Panc1 (cell line): ENCODE measurements at regions not wholly inside any gene's neighbourhood (a gene's known extent, or its start where the extent isn't known, plus 50 kb on each side); places are given as distances from the start of the nearest gene placed in this dataset.

ENCODE experiments used
- ATAC-seq: fragments of 200-7000 bp; cut with Tn5 transposase; 2 replicates; pipeline ENCODE4 v1.9.1; 2020; ENCODE audit warnings: mild to moderate bottlenecking, moderate library complexity
- BruUV-seq: library from RNA; stranded (reverse); fragments of 400-500 nt; replicated peaks from 2 replicates; lab custom pipeline; 2021; lab: Mats Ljungman, UMichigan
- CTCF ChIA-PET: fragments of 300-600 bp; sonication (Branson Sonifier 250); formaldehyde crosslinking; loops from one replicate; lab custom pipeline; 2022; ENCODE audit warnings: antibody characterized with exemption; lab: Charles Lee
- POLR2A ChIA-PET: fragments of 300-600 bp; sonication (Branson Sonifier 250); formaldehyde crosslinking; loops from one replicate; lab custom pipeline; 2022; ENCODE audit warnings: antibody characterized with exemption; lab: Charles Lee
- DNase-seq: peaks from one replicate; pipeline ENCODE4 v3.0.0-alpha.2; 2010; ENCODE audit warnings: low read depth, low spot score
- H3K27ac ChIP-seq: 2 replicates; pipeline ENCODE4 v1.5.1; 2011; ENCODE audit warnings: mild to moderate bottlenecking, low read length, inconsistent platforms
- H3K27me3 ChIP-seq: fragments of 200-500 bp; sonication (Bioruptor generic); 2 replicates; pipeline ENCODE4 v1.6.0; 2014; ENCODE audit warnings: low read length, inconsistent platforms; ENCODE audit not compliant: control insufficient read depth, insufficient read depth
- H3K36me3 ChIP-seq: fragments of 200-500 bp; sonication (Bioruptor generic); 2 replicates; pipeline ENCODE4 v1.5.1; 2014; ENCODE audit warnings: inconsistent platforms, mild to moderate bottlenecking, low read length, moderate library complexity; ENCODE audit not compliant: control insufficient read depth, insufficient read depth
- H3K4me1 ChIP-seq: 2 replicates; pipeline ENCODE4 v1.5.1; 2011; ENCODE audit warnings: inconsistent platforms, mild to moderate bottlenecking, low read length, moderate library complexity; ENCODE audit not compliant: control insufficient read depth, insufficient read depth
- H3K4me3 ChIP-seq, 2 experiments: 2 replicates each; pipeline ENCODE4 v1.5.1; 2011 to 2012; ENCODE audit warnings: low read depth in 2 of 2, low read length in 2 of 2, mild to moderate bottlenecking in 2 of 2, inconsistent platforms in 1 of 2, moderate library complexity in 1 of 2
- H3K9me3 ChIP-seq: fragments of 200-500 bp; sonication (Bioruptor generic); 2 replicates; pipeline ENCODE4 v1.5.1; 2014; ENCODE audit warnings: low read depth, mild to moderate bottlenecking, inconsistent platforms, low read length, moderate library complexity; ENCODE audit not compliant: control insufficient read depth, insufficient read depth
- CTCF ChIP-seq: fragments of 450-650 bp; IDR thresholded peaks from 2 replicates; pipeline ENCODE4 v1.5.1; 2017; ENCODE audit warnings: mild to moderate bottlenecking
- POLR2AphosphoS5 ChIP-seq: IDR thresholded peaks from 2 replicates; pipeline ENCODE4 v1.6.1; 2012; ENCODE audit warnings: mild to moderate bottlenecking, low read depth, low read length, moderate library complexity
- REST ChIP-seq, 2 experiments: IDR thresholded peaks; 2 replicates each; pipeline ENCODE4 v1.6.1; 2011 to 2012; ENCODE audit warnings: low read depth in 2 of 2, control low read depth in 1 of 2, low read length in 1 of 2, mild to moderate bottlenecking in 1 of 2, moderate library complexity in 1 of 2; ENCODE audit not compliant: insufficient read depth in 1 of 2
- SIN3A ChIP-seq: IDR thresholded peaks from 2 replicates; pipeline ENCODE4 v1.6.1; 2012; ENCODE audit warnings: low read depth, mild to moderate bottlenecking, low read length, moderate library complexity, borderline replicate concordance; ENCODE audit not compliant: insufficient read depth
- TCF7L2 ChIP-seq: IDR thresholded peaks from 2 replicates; pipeline ENCODE4 v1.6.1; 2011; ENCODE audit warnings: mild to moderate bottlenecking, low read depth, low read length, inconsistent platforms
- in situ Hi-C: cut with HindIII; loops from 2 replicates; pipeline ENCODE4 v1.10.0; 2016; ENCODE audit warnings: low sequenced_read_pairs, low pct_unique_long_range_greater_than_20kb
- intact Hi-C: fragments of 100-400 bp; cut with micrococcal nuclease; formaldehyde crosslinking; loops from one replicate; pipeline ENCODE4 v1.10.0; 2022; ENCODE audit not compliant: unreplicated experiment

GRCh38 chr2:175404839-175405238 is 223.3 kb upstream of the ATP5MC3 start:
- Histone ChIP-seq H3K4me3 (no peak overlapping the region), H3K9me3 (no peaks in the 10 kb centered on the region), H3K27ac (no peak overlapping the region), H3K36me3 (no peaks in the 10 kb centered on the region), H3K27me3 (no peaks in the 10 kb centered on the region; the same call in 1 of the 2 replicates), H3K4me1 (no peaks in the 10 kb centered on the region)
- no TSS peak for BruUV-seq
- TF ChIP-seq POLR2AphosphoS5: no peak
- no peak for TF ChIP-seq TCF7L2
- no peak for TF ChIP-seq CTCF
- TF ChIP-seq REST (IDR thresholded peaks at IDR 0.05; ENCODE audit: insufficient read depth in 1 of 2, low read depth in 2 of 2, low read length in 1 of 2): no peak
- no peak for TF ChIP-seq SIN3A
- intact Hi-C loops (no loop called here), in situ Hi-C loops (no loop called here)
- ChIA-PET CTCF (no interaction called here), POLR2A (no interaction called here)
- ATAC-seq: no peak
- DNase-seq: no peak

- Histone ChIP-seq H3K36me3 (no peaks in the 10 kb centered on the region), H3K4me1 (no peaks in the 10 kb centered on the region), H3K9me3 (no peaks in the 10 kb centered on the region), H3K27me3 (no peaks in the 10 kb centered on the region; the same call in 1 of the 2 replicates), H3K4me3 (no peak overlapping the region), H3K27ac (no peak overlapping the region)
- no peak for DNase-seq
- ChIA-PET POLR2A (no interaction called here), CTCF (interaction anchor here (0.6 kb wide), 1 partner anchor 419 kb away, joined by 3 read pairs; no protein-coding TSS in a partner anchor)
- BruUV-seq: no TSS peak
- in situ Hi-C loops (no loop called here), intact Hi-C loops (no loop called here)
- ATAC-seq: no peak
- no peak for TF ChIP-seq REST (IDR thresholded peaks at IDR 0.05; ENCODE audit: insufficient read depth in 1 of 2, low read depth in 2 of 2, low read length in 1 of 2)
- TF ChIP-seq SIN3A: no peak
- no peak for TF ChIP-seq CTCF
- no peak for TF ChIP-seq TCF7L2
- no peak for TF ChIP-seq POLR2AphosphoS5
Observed at GRCh38 chr2:175403599-175404221, 222.2 kb upstream of the ATP5MC3 start.
